Neural cell (in vitro differentiated cells): ENCODE measurements at regions not wholly inside any gene's neighbourhood (a gene's known extent, or its start where the extent isn't known, plus 50 kb on each side); places are given as distances from the start of the nearest gene placed in this dataset.

ENCODE experiments used
- H2AFZ ChIP-seq: fragments of 200-600, 300-800 bp; sonication (generic), shearing (Covaris generic); 2 replicates; pipeline ENCODE4 v1.6.0; 2014; ENCODE audit warnings: low read depth, mild to moderate bottlenecking, antibody characterized with exemption, low read length, moderate library complexity
- H3F3A ChIP-seq: fragments of 200-600 bp; shearing (Covaris generic); 2 replicates; pipeline ENCODE4 v1.6.1; 2016; ENCODE audit warnings: mild to moderate bottlenecking, moderate library complexity, mixed read lengths, antibody characterized with exemption, low read length; ENCODE audit not compliant: insufficient read depth, poor library complexity, severe bottlenecking
- H3K27ac ChIP-seq: fragments of 200-600, 300-800 bp; sonication (generic), shearing (Covaris generic); 2 replicates; pipeline ENCODE4 v1.5.1; 2014; ENCODE audit warnings: mild to moderate bottlenecking, low read length, moderate library complexity
- H3K27me3 ChIP-seq: fragments of 300-800, 200-600 bp; sonication (generic), shearing (Covaris generic); 2 replicates; pipeline ENCODE4 v1.6.0; 2014; ENCODE audit warnings: mild to moderate bottlenecking, low read depth, low read length, moderate library complexity; ENCODE audit not compliant: insufficient read depth
- H3K36me3 ChIP-seq: fragments of 300-800, 200-600 bp; sonication (generic), shearing (Covaris generic); 2 replicates; pipeline ENCODE4 v1.5.1; 2014; ENCODE audit warnings: mild to moderate bottlenecking, antibody characterized with exemption, low read length, moderate library complexity; ENCODE audit not compliant: insufficient read depth
- H3K4me2 ChIP-seq: fragments of 300-800, 200-600 bp; sonication (generic), shearing (Covaris generic); 2 replicates; pipeline ENCODE4 v1.6.0; 2014; ENCODE audit warnings: mild to moderate bottlenecking, low read length
- H3K4me3 ChIP-seq: fragments of 300-800, 200-600 bp; sonication (generic), shearing (Covaris generic); 2 replicates; pipeline ENCODE4 v1.5.1; 2014; ENCODE audit warnings: mild to moderate bottlenecking, low read length, moderate library complexity
- H3K79me2 ChIP-seq: fragments of 200-600 bp; shearing (Covaris generic); replicated peaks from 2 replicates; pipeline ENCODE4 v1.6.0; 2014; ENCODE audit warnings: mild to moderate bottlenecking, low read length, moderate library complexity; ENCODE audit not compliant: insufficient read depth
- H3K9ac ChIP-seq: fragments of 300-800, 200-600 bp; sonication (generic), shearing (Covaris generic); 2 replicates; pipeline ENCODE4 v1.6.1; 2016; ENCODE audit warnings: mild to moderate bottlenecking, low read length, mixed read lengths
- H3K9me2 ChIP-seq: fragments of 200-600 bp; shearing (Covaris generic); 2 replicates; pipeline ENCODE4 v1.6.1; 2016; ENCODE audit warnings: mild to moderate bottlenecking, low read length, mixed read lengths; ENCODE audit not compliant: insufficient read depth
- H3K9me3 ChIP-seq: fragments of 200-600, 300-800 bp; sonication (generic), shearing (Covaris generic); 2 replicates; pipeline ENCODE4 v1.6.1; 2016; ENCODE audit warnings: mild to moderate bottlenecking, mixed run types, low read length, moderate library complexity, mixed read lengths
- H4K20me1 ChIP-seq: fragments of 200-600 bp; shearing (Covaris generic); 2 replicates; pipeline ENCODE4 v1.6.1; 2016; ENCODE audit warnings: mild to moderate bottlenecking, mixed run types; ENCODE audit not compliant: insufficient read depth
- EP300 ChIP-seq: fragments of 450-650 bp; conservative IDR thresholded peaks from 2 replicates; pipeline ENCODE4 v1.6.1; 2014; ENCODE audit warnings: antibody characterized with exemption, mild to moderate bottlenecking, moderate library complexity; ENCODE audit not compliant: poor library complexity, severe bottlenecking
- EZH2 ChIP-seq: fragments of 200-600, 300-800 bp; shearing (Covaris generic), sonication (generic); IDR thresholded peaks from 2 replicates; pipeline ENCODE4 v1.6.1; 2014; ENCODE audit warnings: antibody characterized with exemption, low read length, borderline replicate concordance, mild to moderate bottlenecking; ENCODE audit not compliant: insufficient read depth, poor library complexity, severe bottlenecking
- MXI1 ChIP-seq: fragments of 450-650 bp; conservative IDR thresholded peaks from 2 replicates; pipeline ENCODE4 v1.6.1; 2014; ENCODE audit warnings: antibody characterized with exemption, mild to moderate bottlenecking; ENCODE audit not compliant: poor library complexity, severe bottlenecking
- POLR2AphosphoS5 ChIP-seq: IDR thresholded peaks from 2 replicates; pipeline ENCODE4 v1.6.1; 2012
- RAD21 ChIP-seq: fragments of 450-650 bp; conservative IDR thresholded peaks from 2 replicates; pipeline ENCODE4 v1.6.1; 2014; ENCODE audit warnings: antibody characterized with exemption, mild to moderate bottlenecking, moderate library complexity
- SMC3 ChIP-seq: fragments of 450-650 bp; conservative IDR thresholded peaks from 2 replicates; pipeline ENCODE4 v1.6.1; 2014; ENCODE audit warnings: antibody characterized with exemption, mild to moderate bottlenecking, moderate library complexity; ENCODE audit not compliant: poor library complexity
- TAF1 ChIP-seq: IDR thresholded peaks from 2 replicates; pipeline ENCODE4 v1.6.1; 2012; ENCODE audit warnings: low read depth
- TF ChIP-seq, protein P1 (sequence below): IDR thresholded peaks from 2 replicates; pipeline ENCODE4 v1.6.1; 2012; ENCODE audit warnings: borderline replicate concordance
- TF ChIP-seq, protein P2 (sequence below): fragments of 450-650 bp; IDR thresholded peaks from 2 replicates; pipeline ENCODE4 v1.5.1; 2014; ENCODE audit warnings: antibody characterized with exemption, mild to moderate bottlenecking, moderate library complexity; ENCODE audit not compliant: poor library complexity, severe bottlenecking

DNA sequence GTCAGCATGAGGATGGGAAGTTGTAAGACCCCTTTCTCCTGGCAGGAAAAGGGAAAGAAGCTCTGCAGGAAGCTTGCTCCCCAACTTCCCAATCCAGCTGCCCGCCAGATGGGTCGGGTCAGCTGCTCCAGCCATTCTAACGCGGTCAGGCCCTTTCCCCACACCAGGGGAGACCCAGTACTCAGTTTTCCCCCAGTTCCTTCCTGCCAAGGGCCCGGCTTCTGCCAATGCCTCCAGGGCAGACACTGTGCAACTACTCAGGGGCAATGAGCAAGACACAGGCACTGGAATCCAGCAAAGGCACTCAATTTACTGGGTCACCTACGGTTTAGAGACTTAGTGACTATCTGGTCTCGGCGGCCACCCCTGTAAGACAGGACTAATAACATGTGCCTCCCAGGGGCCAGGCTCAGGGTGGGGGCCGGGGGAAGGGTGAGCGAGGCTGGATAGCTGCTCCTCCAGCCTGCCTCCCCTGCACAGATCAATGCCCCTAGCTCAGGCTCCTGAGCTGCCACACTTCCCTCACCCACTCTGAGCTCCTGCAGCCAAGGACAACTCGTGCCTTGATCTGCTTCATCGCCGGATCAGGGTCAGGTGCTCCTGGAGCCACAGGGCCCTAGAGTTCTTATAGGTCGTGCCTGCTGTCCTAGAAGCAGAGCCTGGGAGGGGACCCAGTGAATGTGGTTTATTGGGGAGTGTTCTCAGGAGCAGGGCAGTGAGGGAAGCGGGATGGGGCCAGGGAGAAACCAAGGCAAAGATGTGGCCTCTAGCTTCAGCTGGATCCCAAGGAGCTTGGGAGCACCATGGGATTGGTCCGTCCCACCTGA lies 171.1 kb downstream of the ZFP36L2 start:
- H3K4me2 ChIP-seq: no peak overlapping the region
- H3K9ac ChIP-seq: no peak overlapping the region
- H3K9me3 ChIP-seq: no peaks in the 10 kb centered on the region
- no peak overlapping the region for H2AFZ ChIP-seq
- no peaks in the 10 kb centered on the region for H3F3A ChIP-seq
- no peaks in the 10 kb centered on the region for H4K20me1 ChIP-seq
- no peaks in the 10 kb centered on the region for H3K36me3 ChIP-seq
- no peaks in the 10 kb centered on the region for H3K9me2 ChIP-seq
- no peaks in the 10 kb centered on the region for H3K27me3 ChIP-seq
- no peak overlapping the region for H3K27ac ChIP-seq
- no peak overlapping the region for H3K4me3 ChIP-seq
- TF ChIP-seq RAD21: no peak
- no peak for TF ChIP-seq SMC3
- TF ChIP-seq, protein P1, sequence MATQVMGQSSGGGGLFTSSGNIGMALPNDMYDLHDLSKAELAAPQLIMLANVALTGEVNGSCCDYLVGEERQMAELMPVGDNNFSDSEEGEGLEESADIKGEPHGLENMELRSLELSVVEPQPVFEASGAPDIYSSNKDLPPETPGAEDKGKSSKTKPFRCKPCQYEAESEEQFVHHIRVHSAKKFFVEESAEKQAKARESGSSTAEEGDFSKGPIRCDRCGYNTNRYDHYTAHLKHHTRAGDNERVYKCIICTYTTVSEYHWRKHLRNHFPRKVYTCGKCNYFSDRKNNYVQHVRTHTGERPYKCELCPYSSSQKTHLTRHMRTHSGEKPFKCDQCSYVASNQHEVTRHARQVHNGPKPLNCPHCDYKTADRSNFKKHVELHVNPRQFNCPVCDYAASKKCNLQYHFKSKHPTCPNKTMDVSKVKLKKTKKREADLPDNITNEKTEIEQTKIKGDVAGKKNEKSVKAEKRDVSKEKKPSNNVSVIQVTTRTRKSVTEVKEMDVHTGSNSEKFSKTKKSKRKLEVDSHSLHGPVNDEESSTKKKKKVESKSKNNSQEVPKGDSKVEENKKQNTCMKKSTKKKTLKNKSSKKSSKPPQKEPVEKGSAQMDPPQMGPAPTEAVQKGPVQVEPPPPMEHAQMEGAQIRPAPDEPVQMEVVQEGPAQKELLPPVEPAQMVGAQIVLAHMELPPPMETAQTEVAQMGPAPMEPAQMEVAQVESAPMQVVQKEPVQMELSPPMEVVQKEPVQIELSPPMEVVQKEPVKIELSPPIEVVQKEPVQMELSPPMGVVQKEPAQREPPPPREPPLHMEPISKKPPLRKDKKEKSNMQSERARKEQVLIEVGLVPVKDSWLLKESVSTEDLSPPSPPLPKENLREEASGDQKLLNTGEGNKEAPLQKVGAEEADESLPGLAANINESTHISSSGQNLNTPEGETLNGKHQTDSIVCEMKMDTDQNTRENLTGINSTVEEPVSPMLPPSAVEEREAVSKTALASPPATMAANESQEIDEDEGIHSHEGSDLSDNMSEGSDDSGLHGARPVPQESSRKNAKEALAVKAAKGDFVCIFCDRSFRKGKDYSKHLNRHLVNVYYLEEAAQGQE: no peak
- TF ChIP-seq EP300: no peak
- TF ChIP-seq TAF1: no peak
- no peak for TF ChIP-seq EZH2
- H3K79me2 ChIP-seq: no peaks in the 10 kb centered on the region

DNA sequence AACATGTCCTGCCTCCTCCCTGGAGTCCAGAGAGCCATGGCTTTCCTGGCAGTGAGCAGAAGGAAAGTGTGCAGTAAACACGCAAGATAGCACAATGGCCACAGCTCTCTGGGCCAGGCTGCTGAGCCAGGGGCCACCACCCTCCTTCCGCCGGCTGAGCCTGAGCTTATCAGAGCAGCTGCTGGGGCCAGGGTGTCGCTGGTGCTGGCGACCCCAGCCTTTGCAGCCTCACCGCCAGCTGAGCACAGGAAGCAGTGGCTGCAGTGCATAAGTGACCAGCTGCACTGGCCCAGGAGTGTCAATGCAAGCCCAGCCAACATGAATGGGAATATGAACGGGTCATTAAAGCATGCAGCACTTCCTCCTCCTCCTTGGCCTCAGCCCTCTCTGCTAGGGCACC lies 172.0 kb downstream of the ZFP36L2 start:
- H4K20me1 ChIP-seq: no peaks in the 10 kb centered on the region
- H3K27me3 ChIP-seq: no peaks in the 10 kb centered on the region
- H3K4me3 ChIP-seq: no peak overlapping the region
- H3F3A ChIP-seq: no peaks in the 10 kb centered on the region
- H3K4me2 ChIP-seq: no peak overlapping the region
- H3K9me3 ChIP-seq: no peaks in the 10 kb centered on the region
- no peak for TF ChIP-seq TAF1
- TF ChIP-seq EZH2: no peak
- no peak overlapping the region for H2AFZ ChIP-seq
- no peaks in the 10 kb centered on the region for H3K36me3 ChIP-seq
- no peak overlapping the region for H3K27ac ChIP-seq
- H3K9ac ChIP-seq: no peak overlapping the region
- no peaks in the 10 kb centered on the region for H3K79me2 ChIP-seq
- no peaks in the 10 kb centered on the region for H3K9me2 ChIP-seq

DNA sequence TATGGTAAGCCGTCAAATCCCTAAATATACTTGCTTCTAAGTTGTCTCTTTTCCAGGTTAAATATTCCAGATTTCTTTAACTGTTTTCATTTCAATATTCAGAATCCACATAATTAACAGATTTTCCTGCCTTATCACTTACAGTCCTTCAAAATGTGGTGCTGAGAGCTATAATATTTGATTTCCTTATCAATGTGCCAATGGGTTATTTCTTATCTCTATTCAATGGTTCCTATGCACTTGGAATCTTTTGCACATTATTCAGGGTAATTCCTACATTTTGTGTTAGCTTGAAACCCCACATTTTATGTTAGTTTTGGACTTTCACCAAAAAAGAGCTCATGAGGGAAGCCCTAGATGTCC lies 173.5 kb downstream of the ZFP36L2 start:
- Histone ChIP-seq H3K9me2 (no peaks in the 10 kb centered on the region), H3K36me3 (no peaks in the 10 kb centered on the region), H3K27ac (no peak overlapping the region), H3K4me2 (no peak overlapping the region), H3K27me3 (no peaks in the 10 kb centered on the region), H3K79me2 (no peaks in the 10 kb centered on the region), H3K9ac (no peak overlapping the region), H3F3A (no peaks in the 10 kb centered on the region), H3K9me3 (no peaks in the 10 kb centered on the region), H4K20me1 (no peaks in the 10 kb centered on the region), H2AFZ (no peak overlapping the region), H3K4me3 (no peak overlapping the region)
- TF ChIP-seq SMC3 (no peak), EP300 (no peak), RAD21 (no peak), MXI1 (no peak), POLR2AphosphoS5 (no peak), EZH2 (no peak), TAF1 (no peak)
- TF ChIP-seq, protein P2, sequence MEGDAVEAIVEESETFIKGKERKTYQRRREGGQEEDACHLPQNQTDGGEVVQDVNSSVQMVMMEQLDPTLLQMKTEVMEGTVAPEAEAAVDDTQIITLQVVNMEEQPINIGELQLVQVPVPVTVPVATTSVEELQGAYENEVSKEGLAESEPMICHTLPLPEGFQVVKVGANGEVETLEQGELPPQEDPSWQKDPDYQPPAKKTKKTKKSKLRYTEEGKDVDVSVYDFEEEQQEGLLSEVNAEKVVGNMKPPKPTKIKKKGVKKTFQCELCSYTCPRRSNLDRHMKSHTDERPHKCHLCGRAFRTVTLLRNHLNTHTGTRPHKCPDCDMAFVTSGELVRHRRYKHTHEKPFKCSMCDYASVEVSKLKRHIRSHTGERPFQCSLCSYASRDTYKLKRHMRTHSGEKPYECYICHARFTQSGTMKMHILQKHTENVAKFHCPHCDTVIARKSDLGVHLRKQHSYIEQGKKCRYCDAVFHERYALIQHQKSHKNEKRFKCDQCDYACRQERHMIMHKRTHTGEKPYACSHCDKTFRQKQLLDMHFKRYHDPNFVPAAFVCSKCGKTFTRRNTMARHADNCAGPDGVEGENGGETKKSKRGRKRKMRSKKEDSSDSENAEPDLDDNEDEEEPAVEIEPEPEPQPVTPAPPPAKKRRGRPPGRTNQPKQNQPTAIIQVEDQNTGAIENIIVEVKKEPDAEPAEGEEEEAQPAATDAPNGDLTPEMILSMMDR: no peak
- TF ChIP-seq, protein P1: no peak
